Caco-2 (cell line): ENCODE measurements at regions not wholly inside any gene's neighbourhood (a gene's known extent, or its start where the extent isn't known, plus 50 kb on each side); places are given as distances from the start of the nearest gene placed in this dataset.

Experiments
- BruUV-seq: library from RNA; stranded (reverse); fragments of 400-500 nt; replicated peaks from 2 replicates; lab custom pipeline; 2021; lab: Mats Ljungman, UMichigan
- CTCF ChIA-PET: fragments of 300-600 bp; sonication (Branson Sonifier 250); formaldehyde crosslinking; loops from one replicate; lab custom pipeline; 2022; ENCODE audit warnings: antibody characterized with exemption; lab: Charles Lee
- POLR2A ChIA-PET: fragments of 300-600 bp; sonication (Branson Sonifier 250); formaldehyde crosslinking; loops from one replicate; lab custom pipeline; 2022; ENCODE audit warnings: antibody characterized with exemption; lab: Charles Lee
- DNase-seq, 2 experiments: peaks; one replicate each; pipeline versions ENCODE4 v3.0.0 to v3.0.0-alpha.2; 2020 to 2022
- H3K27me3 ChIP-seq: replicated peaks from 2 replicates; pipeline ENCODE4 v1.6.0; 2011; ENCODE audit warnings: low read length; ENCODE audit not compliant: control insufficient read depth, insufficient read depth
- H3K36me3 ChIP-seq: 2 replicates; pipeline ENCODE4 v1.5.1; 2011; ENCODE audit warnings: low read length; ENCODE audit not compliant: control insufficient read depth, insufficient read depth
- H3K4me1 ChIP-seq: fragments of 250-450 bp; sonication (Bioruptor Pico); 2 replicates; pipeline ENCODE4 v1.5.1; 2020; ENCODE audit warnings: mild to moderate bottlenecking
- H3K4me3 ChIP-seq: 2 replicates; pipeline ENCODE4 v1.5.1; 2011; ENCODE audit warnings: low read depth, mild to moderate bottlenecking, control low read depth, low read length
- H3K9me3 ChIP-seq: fragments of 250-450 bp; sonication (Bioruptor Pico); 2 replicates; pipeline ENCODE4 v1.5.1; 2020; ENCODE audit warnings: mild to moderate bottlenecking, moderate library complexity
- H3K27ac Mint-ChIP-seq: one replicate; pipeline ENCODE4 v1.8.0; 2022; ENCODE audit warnings: mixed read lengths; ENCODE audit not compliant: unreplicated experiment
- H3K27me3 Mint-ChIP-seq: one replicate; pipeline ENCODE4 v1.8.0; 2022; ENCODE audit warnings: mixed read lengths; ENCODE audit not compliant: insufficient read depth, unreplicated experiment
- H3K36me3 Mint-ChIP-seq: one replicate; pipeline ENCODE4 v1.8.0; 2022; ENCODE audit warnings: mild to moderate bottlenecking, mixed read lengths; ENCODE audit not compliant: insufficient read depth, unreplicated experiment
- H3K4me1 Mint-ChIP-seq: one replicate; pipeline ENCODE4 v1.8.0; 2022; ENCODE audit warnings: low read depth, mixed read lengths; ENCODE audit not compliant: unreplicated experiment
- H3K4me3 Mint-ChIP-seq: one replicate; pipeline ENCODE4 v1.8.0; 2022; ENCODE audit warnings: mild to moderate bottlenecking, moderate library complexity, mixed read lengths; ENCODE audit not compliant: unreplicated experiment
- H3K9me3 Mint-ChIP-seq: one replicate; pipeline ENCODE4 v1.8.0; 2022; ENCODE audit warnings: mixed read lengths; ENCODE audit not compliant: unreplicated experiment
- CTCF ChIP-seq, 2 experiments: fragments of 200-600 bp in 1 of 2; IDR thresholded peaks; 1 replicate in 1 of 2; 2 replicates in 1 of 2; pipeline versions ENCODE4 v1.5.1 to v1.8.0; 2011 to 2022; ENCODE audit warnings: antibody characterized with exemption in 1 of 2, control low read depth in 1 of 2, inconsistent platforms in 1 of 2, low read depth in 1 of 2, low read length in 1 of 2, mild to moderate bottlenecking in 1 of 2, moderate library complexity in 1 of 2; ENCODE audit not compliant: insufficient read depth in 1 of 2, severe bottlenecking in 1 of 2, unreplicated experiment in 1 of 2
- intact Hi-C: fragments of 100-400 bp; cut with micrococcal nuclease; formaldehyde crosslinking; loops from one replicate; pipeline ENCODE4 v1.10.0; 2022; ENCODE audit not compliant: unreplicated experiment

DNA sequence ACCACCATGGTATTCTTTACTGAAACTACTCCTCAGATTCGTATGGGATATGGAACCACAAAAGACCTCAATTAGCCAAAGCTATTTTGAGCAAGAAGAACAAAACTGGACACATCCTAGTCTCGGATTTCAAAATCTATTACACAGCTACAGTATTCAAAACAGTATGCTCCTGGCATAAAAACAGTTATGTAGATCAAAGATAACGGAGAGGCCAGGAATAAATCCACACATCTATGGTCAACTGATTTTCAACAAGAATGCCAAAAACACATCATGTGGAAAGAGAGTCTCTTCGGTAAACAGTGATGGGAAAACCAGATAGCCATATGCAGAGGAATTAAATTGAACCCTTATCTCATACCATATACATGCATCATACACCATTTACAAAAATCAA, 155.3 kb downstream of the SPCS3 start:
- no TSS peak for BruUV-seq
- no peaks in the 10 kb centered on the region for H3K9me3 Mint-ChIP-seq
- H3K27me3 Mint-ChIP-seq: peaks cover 3% of the 10 kb centered on the region
- no peaks in the 10 kb centered on the region for H3K4me1 ChIP-seq
- no peaks in the 10 kb centered on the region for H3K9me3 ChIP-seq
- no peak for DNase-seq
- intact Hi-C loops: no loop called here
- no peaks in the 10 kb centered on the region for H3K36me3 Mint-ChIP-seq
- no peaks in the 10 kb centered on the region for H3K4me1 Mint-ChIP-seq
- H3K27ac Mint-ChIP-seq: no peak overlapping the region
- no peak overlapping the region for H3K4me3 Mint-ChIP-seq
- no peak for TF ChIP-seq CTCF (IDR thresholded peaks at IDR 0.05; ENCODE audit: insufficient read depth in 1 of 2, low read depth in 1 of 2, low read length in 1 of 2, severe bottlenecking in 1 of 2, unreplicated experiment in 1 of 2)
- ChIA-PET CTCF (no interaction called here), POLR2A (no interaction called here)
- H3K27me3 ChIP-seq: no peaks in the 10 kb centered on the region
- no peaks in the 10 kb centered on the region for H3K36me3 ChIP-seq
- H3K4me3 ChIP-seq: no peak overlapping the region

DNA sequence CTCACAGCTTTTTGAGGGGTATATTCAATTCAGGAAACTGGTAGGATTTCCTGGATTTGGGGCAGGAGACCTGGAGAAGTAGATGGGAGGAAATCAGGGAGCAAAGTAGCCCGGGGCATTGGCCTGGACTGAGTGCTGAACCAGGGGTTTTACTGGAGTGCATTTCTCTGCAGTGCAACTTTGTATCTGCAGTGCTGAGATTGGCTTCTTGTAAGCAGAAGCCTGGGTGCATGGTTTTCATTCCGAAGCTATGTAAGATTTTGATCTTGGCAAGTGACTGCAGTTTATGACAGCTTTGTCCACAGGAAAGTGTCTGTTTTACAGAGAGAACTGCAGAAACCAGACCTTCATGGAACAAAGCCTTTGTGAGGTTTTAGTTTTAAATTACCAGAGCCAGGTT, 158.3 kb downstream of the SPCS3 start:
- Histone ChIP-seq H3K9me3 (no peaks in the 10 kb centered on the region), H3K27me3 (no peaks in the 10 kb centered on the region), H3K4me1 (no peaks in the 10 kb centered on the region), H3K36me3 (no peaks in the 10 kb centered on the region), H3K4me3 (no peak overlapping the region)
- H3K27ac Mint-ChIP-seq: no peak overlapping the region
- no peaks in the 10 kb centered on the region for H3K9me3 Mint-ChIP-seq
- H3K4me1 Mint-ChIP-seq: no peaks in the 10 kb centered on the region
- no TSS peak for BruUV-seq
- H3K27me3 Mint-ChIP-seq: peaks cover 3% of the 10 kb centered on the region
- ChIA-PET POLR2A (no interaction called here), CTCF (no interaction called here)
- H3K4me3 Mint-ChIP-seq: no peak overlapping the region
- no peaks in the 10 kb centered on the region for H3K36me3 Mint-ChIP-seq
- no peak for TF ChIP-seq CTCF (IDR thresholded peaks at IDR 0.05; ENCODE audit: insufficient read depth in 1 of 2, low read depth in 1 of 2, low read length in 1 of 2, severe bottlenecking in 1 of 2, unreplicated experiment in 1 of 2)
- intact Hi-C loops: no loop called here
- no peak for DNase-seq

DNA sequence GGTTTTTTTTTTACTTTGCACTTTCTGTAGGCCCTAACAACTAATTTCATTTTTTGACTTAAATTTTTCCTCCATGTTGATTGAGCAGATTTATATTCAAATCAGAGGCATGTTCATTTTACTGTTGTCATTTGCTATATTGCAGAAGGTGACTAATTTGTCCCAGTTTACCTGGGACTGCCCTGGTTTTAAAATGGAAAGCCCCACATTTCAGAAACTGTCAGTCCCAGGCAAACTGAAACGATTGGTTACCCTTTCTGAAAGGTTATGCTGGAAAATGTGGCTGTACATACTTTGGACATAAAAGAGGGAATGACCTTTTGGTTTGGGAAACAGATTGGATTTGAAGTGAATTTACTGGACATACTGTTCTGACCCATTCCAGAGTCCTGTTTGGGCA, 160.0 kb downstream of the SPCS3 start:
- BruUV-seq: no TSS peak
- POLR2A ChIA-PET: no interaction called here
- Mint-ChIP-seq H3K36me3 (no peaks in the 10 kb centered on the region), H3K27me3 (peaks cover 3% of the 10 kb centered on the region), H3K4me3 (no peak overlapping the region), H3K9me3 (no peaks in the 10 kb centered on the region), H3K27ac (no peak overlapping the region), H3K4me1 (no peaks in the 10 kb centered on the region)
- CTCF ChIA-PET: no interaction called here
- H3K4me1 ChIP-seq: no peaks in the 10 kb centered on the region
- no peak overlapping the region for H3K4me3 ChIP-seq
- DNase-seq: no peak
- H3K27me3 ChIP-seq: no peaks in the 10 kb centered on the region
- no peak for TF ChIP-seq CTCF (IDR thresholded peaks at IDR 0.05; ENCODE audit: insufficient read depth in 1 of 2, low read depth in 1 of 2, low read length in 1 of 2, severe bottlenecking in 1 of 2, unreplicated experiment in 1 of 2)
- no peaks in the 10 kb centered on the region for H3K36me3 ChIP-seq
- intact Hi-C loops: no loop called here
- no peaks in the 10 kb centered on the region for H3K9me3 ChIP-seq
